GM19438 (cell line): ENCODE measurements at regions not wholly inside any gene's neighbourhood (a gene's known extent, or its start where the extent isn't known, plus 50 kb on each side); places are given as distances from the start of the nearest gene placed in this dataset.
"Not testable (repeated sequence)": the region's sequence is repeated elsewhere in the genome, so short reads cannot be mapped to it uniquely, and the experiment has no call there.

Experiments used
- ATAC-seq: cut with Tn5 transposase; IDR thresholded peaks from one replicate; pipeline ENCODE4 v1.9.1; 2021; ENCODE audit warnings: low read depth; ENCODE audit not compliant: unreplicated experiment

- ATAC-seq: no peak
Measured at GRCh38 chr6:100322886-100323285, 141.8 kb downstream of the SIM1 start.

- ATAC-seq: no peak
Measured at GRCh38 chr6:100320686-100321085, 144.0 kb downstream of the SIM1 start.

- no peak for ATAC-seq
Measured at GRCh38 chr6:100317031-100317430, 147.7 kb downstream of the SIM1 start.

GRCh38 chr6:100314186-100314585, 150.5 kb downstream of the SIM1 start:
- ATAC-seq: no peak

- no peak for ATAC-seq
Measured at GRCh38 chr6:100311707-100312251, 152.9 kb downstream of the SIM1 start.

- ATAC-seq: no peak
Measured at GRCh38 chr6:100309174-100309573, 155.5 kb downstream of the SIM1 start.

- no peak for ATAC-seq
Measured at GRCh38 chr6:100307561-100307960, 157.2 kb downstream of the SIM1 start.

- ATAC-seq: no peak
Measured at GRCh38 chr6:100305209-100305869, 159.4 kb downstream of the SIM1 start.

GRCh38 chr6:100304575-100304974, 160.1 kb downstream of the SIM1 start:
- ATAC-seq: no peak

- ATAC-seq: no peak
Measured at GRCh38 chr6:100301731-100302130, 163.0 kb downstream of the SIM1 start.

GRCh38 chr6:100300221-100300736, 164.4 kb downstream of the SIM1 start:
- no peak for ATAC-seq

- no peak for ATAC-seq
Measured at GRCh38 chr6:100296810-100297544, 167.7 kb downstream of the SIM1 start.

- ATAC-seq: not testable (repeated sequence)
Measured at GRCh38 chr6:100295172-100295571, 169.5 kb downstream of the SIM1 start.

GRCh38 chr6:100289285-100289684, 175.4 kb downstream of the SIM1 start:
- ATAC-seq: no peak

GRCh38 chr6:100288311-100288710, 176.4 kb downstream of the SIM1 start:
- ATAC-seq: no peak

GRCh38 chr6:100283285-100283684, 181.4 kb downstream of the SIM1 start:
- ATAC-seq: no peak

- no peak for ATAC-seq
Measured at GRCh38 chr6:100281471-100281901, 183.2 kb downstream of the SIM1 start.

- no peak for ATAC-seq
Measured at GRCh38 chr6:100276311-100277057, 188.2 kb downstream of the SIM1 start.

GRCh38 chr6:100274147-100274546, 190.6 kb downstream of the SIM1 start:
- ATAC-seq: no peak

- no peak for ATAC-seq
Measured at GRCh38 chr6:100271625-100272024, 193.1 kb downstream of the SIM1 start.

GRCh38 chr6:100271202-100271601, 193.5 kb downstream of the SIM1 start:
- no peak for ATAC-seq
